Loucy (cell line): ENCODE measurements at regions not wholly inside any gene's neighbourhood (a gene's known extent, or its start where the extent isn't known, plus 50 kb on each side); places are given as distances from the start of the nearest gene placed in this dataset.

ENCODE experiments used
- H2AFZ ChIP-seq: fragments of 200-600 bp; sonication (generic); 2 replicates; pipeline ENCODE4 v1.6.0; 2016; ENCODE audit warnings: antibody characterized with exemption, mild to moderate bottlenecking, low read length, moderate library complexity
- H3F3A ChIP-seq: fragments of 200-600 bp; 2 replicates; pipeline ENCODE4 v1.6.0; 2016; ENCODE audit warnings: antibody characterized with exemption, low read depth, mild to moderate bottlenecking
- H3K27me3 ChIP-seq: fragments of 200-600 bp; sonication (generic); 2 replicates; pipeline ENCODE4 v1.6.1; 2014; ENCODE audit warnings: low read length, mild to moderate bottlenecking; ENCODE audit not compliant: insufficient read depth, poor library complexity, severe bottlenecking
- H3K36me3 ChIP-seq: fragments of 200-600 bp; sonication (generic); 2 replicates; pipeline ENCODE4 v1.6.1; 2016; ENCODE audit warnings: low read length; ENCODE audit not compliant: insufficient read depth
- H3K4me1 ChIP-seq: fragments of 200-600 bp; sonication (generic); 2 replicates; pipeline ENCODE4 v1.5.1; 2014; ENCODE audit warnings: low read length, mild to moderate bottlenecking; ENCODE audit not compliant: insufficient read depth, poor library complexity, severe bottlenecking
- H3K4me2 ChIP-seq: fragments of 200-600 bp; sonication (generic); 2 replicates; pipeline ENCODE4 v1.6.0; 2014; ENCODE audit warnings: antibody characterized with exemption, low read length, low read depth, mild to moderate bottlenecking; ENCODE audit not compliant: poor library complexity, severe bottlenecking
- H3K4me3 ChIP-seq: fragments of 200-600 bp; sonication (generic); 2 replicates; pipeline ENCODE4 v1.5.1; 2014; ENCODE audit warnings: low read length, mild to moderate bottlenecking, mixed read lengths; ENCODE audit not compliant: poor library complexity, severe bottlenecking
- H3K79me2 ChIP-seq: fragments of 200-600 bp; sonication (generic); 2 replicates; pipeline ENCODE4 v1.6.1; 2014; ENCODE audit warnings: low read length; ENCODE audit not compliant: insufficient read depth
- H3K9ac ChIP-seq: fragments of 200-600 bp; sonication (generic); 2 replicates; pipeline ENCODE4 v1.6.0; 2014; ENCODE audit warnings: mild to moderate bottlenecking, low read depth, low read length, moderate library complexity; ENCODE audit not compliant: poor library complexity, severe bottlenecking
- H3K9me2 ChIP-seq: fragments of 200-600 bp; sonication (generic); replicated peaks from 2 replicates; pipeline ENCODE4 v1.6.1; 2016; ENCODE audit warnings: low read depth, low read length, mixed read lengths
- H3K9me3 ChIP-seq: fragments of 200-600 bp; sonication (generic); 2 replicates; pipeline ENCODE4 v1.6.1; 2014; ENCODE audit warnings: mild to moderate bottlenecking, antibody characterized with exemption, low read length, low read depth; ENCODE audit not compliant: insufficient read depth
- H4K20me1 ChIP-seq: fragments of 200-600 bp; sonication (generic); 2 replicates; pipeline ENCODE4 v1.6.0; 2014; ENCODE audit warnings: antibody characterized with exemption, low read length, mild to moderate bottlenecking; ENCODE audit not compliant: insufficient read depth, poor library complexity, severe bottlenecking
- EZH2phosphoT487 ChIP-seq: fragments of 200-600 bp; IDR thresholded peaks from 2 replicates; pipeline ENCODE4 v1.6.1; 2018; ENCODE audit warnings: antibody characterized with exemption, mild to moderate bottlenecking, moderate library complexity, borderline replicate concordance
- TF ChIP-seq, protein P1 (sequence below): fragments of 200-600 bp; sonication (generic); conservative IDR thresholded peaks from 2 replicates; pipeline ENCODE4 v1.5.1; 2014; ENCODE audit warnings: mild to moderate bottlenecking, antibody characterized with exemption, low read length

DNA sequence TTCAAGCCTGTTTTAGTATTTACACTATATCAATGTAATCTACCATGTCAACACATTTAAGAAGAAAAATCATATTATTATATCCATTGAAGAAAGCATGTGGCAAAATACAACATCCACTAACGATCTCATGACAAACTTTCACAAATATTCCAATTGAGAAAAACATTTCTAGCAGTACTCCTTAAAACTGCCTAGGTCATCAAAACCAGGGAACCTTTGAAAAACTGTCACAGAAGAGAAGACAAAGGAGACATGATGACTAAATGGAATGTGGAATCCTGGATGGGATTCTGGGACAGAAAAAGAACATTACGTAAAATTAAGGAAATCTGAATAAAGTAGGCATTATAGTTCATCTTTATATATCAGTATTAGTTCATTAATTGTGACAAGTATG is 1091.3 kb upstream of the CDH6 start:
- no peaks in the 10 kb centered on the region for H3K9me3 ChIP-seq

DNA sequence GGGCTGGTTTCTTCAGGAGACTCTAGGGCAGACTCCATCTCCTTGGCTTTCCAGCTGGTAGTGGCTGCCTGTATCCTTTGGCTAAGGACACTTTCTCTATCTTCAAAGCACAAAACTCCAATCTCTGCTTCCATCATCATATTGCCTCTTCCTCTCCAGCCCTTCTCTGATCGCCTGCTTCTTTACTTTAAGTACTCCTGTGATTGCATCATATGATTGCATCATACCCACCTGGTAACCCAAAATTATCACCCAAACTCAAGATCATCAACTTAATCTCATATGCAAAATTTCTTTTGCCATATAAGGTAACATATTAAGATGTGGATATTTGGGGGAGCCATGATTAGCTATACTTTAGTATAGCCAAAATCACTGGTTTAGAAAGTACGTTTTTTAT is 1092.6 kb upstream of the CDH6 start:
- no peaks in the 10 kb centered on the region for H3K4me1 ChIP-seq
- H3K36me3 ChIP-seq, result no peaks in the 10 kb centered on the region
- no peaks in the 10 kb centered on the region for H3K9me3 ChIP-seq
- TF ChIP-seq, protein P1, sequence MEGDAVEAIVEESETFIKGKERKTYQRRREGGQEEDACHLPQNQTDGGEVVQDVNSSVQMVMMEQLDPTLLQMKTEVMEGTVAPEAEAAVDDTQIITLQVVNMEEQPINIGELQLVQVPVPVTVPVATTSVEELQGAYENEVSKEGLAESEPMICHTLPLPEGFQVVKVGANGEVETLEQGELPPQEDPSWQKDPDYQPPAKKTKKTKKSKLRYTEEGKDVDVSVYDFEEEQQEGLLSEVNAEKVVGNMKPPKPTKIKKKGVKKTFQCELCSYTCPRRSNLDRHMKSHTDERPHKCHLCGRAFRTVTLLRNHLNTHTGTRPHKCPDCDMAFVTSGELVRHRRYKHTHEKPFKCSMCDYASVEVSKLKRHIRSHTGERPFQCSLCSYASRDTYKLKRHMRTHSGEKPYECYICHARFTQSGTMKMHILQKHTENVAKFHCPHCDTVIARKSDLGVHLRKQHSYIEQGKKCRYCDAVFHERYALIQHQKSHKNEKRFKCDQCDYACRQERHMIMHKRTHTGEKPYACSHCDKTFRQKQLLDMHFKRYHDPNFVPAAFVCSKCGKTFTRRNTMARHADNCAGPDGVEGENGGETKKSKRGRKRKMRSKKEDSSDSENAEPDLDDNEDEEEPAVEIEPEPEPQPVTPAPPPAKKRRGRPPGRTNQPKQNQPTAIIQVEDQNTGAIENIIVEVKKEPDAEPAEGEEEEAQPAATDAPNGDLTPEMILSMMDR, result no peak
- no peak for TF ChIP-seq EZH2phosphoT487
- no peaks in the 10 kb centered on the region for H3K27me3 ChIP-seq
- no peak overlapping the region for H3K4me2 ChIP-seq
- no peaks in the 10 kb centered on the region for H4K20me1 ChIP-seq
- 0 out of 2 replicates have a peak, but pooled peaks cover 4% of the 10 kb centered on the region for H3K9me2 ChIP-seq
- H3K4me3 ChIP-seq, result no peak overlapping the region
- no peaks in the 10 kb centered on the region for H3F3A ChIP-seq
- no peaks in the 10 kb centered on the region for H3K79me2 ChIP-seq
- H3K9ac ChIP-seq, result no peak overlapping the region
- H2AFZ ChIP-seq, result no peak overlapping the region

More for the DNA sequence above, 1091.3 kb upstream of the CDH6 start:
- Histone ChIP-seq H2AFZ (no peak overlapping the region), H3K4me1 (no peaks in the 10 kb centered on the region), H3K9ac (no peak overlapping the region), H3K36me3 (no peaks in the 10 kb centered on the region), H3F3A (no peaks in the 10 kb centered on the region), H3K27me3 (no peaks in the 10 kb centered on the region), H3K9me2 (no peaks in the 10 kb centered on the region), H3K4me2 (no peak overlapping the region), H3K4me3 (no peak overlapping the region), H4K20me1 (no peaks in the 10 kb centered on the region), H3K79me2 (no peaks in the 10 kb centered on the region)
- no peak for TF ChIP-seq EZH2phosphoT487
- TF ChIP-seq, protein P1, result no peak

DNA sequence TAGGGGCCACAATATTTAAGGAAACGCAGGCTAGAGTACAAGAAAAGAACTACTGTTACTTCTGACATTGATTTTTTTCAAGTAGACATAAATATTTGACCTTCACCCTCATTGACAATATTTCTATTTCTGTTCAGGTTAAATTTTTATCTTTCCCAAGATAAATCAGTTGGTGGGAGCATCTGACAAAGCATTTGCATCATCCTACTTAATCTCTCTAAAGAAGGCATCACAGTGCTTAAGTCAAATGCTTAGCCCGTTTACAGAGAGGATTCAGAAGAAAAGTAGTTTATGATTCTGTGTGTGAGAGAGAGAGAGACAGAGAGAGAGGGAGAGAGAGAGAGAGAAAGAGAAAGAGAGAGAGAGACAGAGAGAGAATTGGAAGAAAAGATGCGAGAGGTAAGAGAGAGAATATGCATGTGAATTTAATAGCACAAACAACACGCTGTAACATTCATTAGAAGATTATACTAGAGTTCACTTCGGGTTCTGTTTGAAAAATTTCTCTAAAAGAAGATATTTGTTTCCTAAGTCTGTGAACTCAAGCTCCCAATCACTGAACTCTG is 1093.3 kb upstream of the CDH6 start:
- H2AFZ ChIP-seq, result no peak overlapping the region
- 0 out of 2 replicates have a peak, but pooled peaks cover 4% of the 10 kb centered on the region for H3K9me2 ChIP-seq
- H3K4me2 ChIP-seq, result no peak overlapping the region
- H3K36me3 ChIP-seq, result no peaks in the 10 kb centered on the region
- no peak overlapping the region for H3K4me3 ChIP-seq
- no peaks in the 10 kb centered on the region for H3K4me1 ChIP-seq
- no peaks in the 10 kb centered on the region for H3K9me3 ChIP-seq
- TF ChIP-seq EZH2phosphoT487, result no peak
- TF ChIP-seq, protein P1, result no peak
- H3K27me3 ChIP-seq, result no peaks in the 10 kb centered on the region
- H3F3A ChIP-seq, result no peaks in the 10 kb centered on the region
- H3K9ac ChIP-seq, result no peak overlapping the region
- no peaks in the 10 kb centered on the region for H4K20me1 ChIP-seq
- H3K79me2 ChIP-seq, result no peaks in the 10 kb centered on the region
